Epithelial cell of esophagus (primary cell): ENCODE measurements at regions not wholly inside any gene's neighbourhood (a gene's known extent, or its start where the extent isn't known, plus 50 kb on each side); places are given as distances from the start of the nearest gene placed in this dataset.
"Not testable (repeated sequence)": the region's sequence is repeated elsewhere in the genome, so short reads cannot be mapped to it uniquely, and the experiment has no call there.

Experiments
- DNase-seq: peaks from one replicate; pipeline ENCODE4 v3.0.0; 2010; ENCODE audit warnings: low read depth
- H3K4me3 ChIP-seq: 2 replicates; pipeline ENCODE4 v1.5.1; 2011; ENCODE audit warnings: mild to moderate bottlenecking, low read length, control low read depth
- TF ChIP-seq, protein P1 (sequence below): IDR thresholded peaks from 2 replicates; pipeline ENCODE4 v1.5.1; 2011; ENCODE audit warnings: low read depth, mild to moderate bottlenecking, low read length, control low read depth, inconsistent platforms; ENCODE audit not compliant: insufficient read depth; ENCODE audit errors: missing control alignments

DNA sequence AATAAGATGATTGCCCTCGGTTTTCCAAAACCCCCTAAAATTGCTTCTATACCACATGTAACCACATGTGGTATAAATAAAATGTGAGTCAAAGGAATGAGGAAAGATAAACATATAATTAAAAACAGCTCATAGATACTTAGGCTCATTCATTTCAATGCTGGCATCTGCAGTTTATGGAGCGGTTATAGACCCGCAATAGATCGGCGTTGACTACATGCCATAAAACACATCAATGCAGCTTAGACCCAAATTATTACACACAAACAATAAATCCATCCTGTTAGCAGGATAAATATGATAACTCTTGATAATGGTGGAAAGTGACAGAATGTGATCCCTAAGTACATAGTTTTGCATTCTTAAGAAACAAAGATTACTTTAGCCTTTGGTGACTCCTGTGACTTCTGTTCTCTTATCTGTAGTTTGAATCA, 143.7 kb downstream of the NR2F2 start:
- TF ChIP-seq, protein P1, sequence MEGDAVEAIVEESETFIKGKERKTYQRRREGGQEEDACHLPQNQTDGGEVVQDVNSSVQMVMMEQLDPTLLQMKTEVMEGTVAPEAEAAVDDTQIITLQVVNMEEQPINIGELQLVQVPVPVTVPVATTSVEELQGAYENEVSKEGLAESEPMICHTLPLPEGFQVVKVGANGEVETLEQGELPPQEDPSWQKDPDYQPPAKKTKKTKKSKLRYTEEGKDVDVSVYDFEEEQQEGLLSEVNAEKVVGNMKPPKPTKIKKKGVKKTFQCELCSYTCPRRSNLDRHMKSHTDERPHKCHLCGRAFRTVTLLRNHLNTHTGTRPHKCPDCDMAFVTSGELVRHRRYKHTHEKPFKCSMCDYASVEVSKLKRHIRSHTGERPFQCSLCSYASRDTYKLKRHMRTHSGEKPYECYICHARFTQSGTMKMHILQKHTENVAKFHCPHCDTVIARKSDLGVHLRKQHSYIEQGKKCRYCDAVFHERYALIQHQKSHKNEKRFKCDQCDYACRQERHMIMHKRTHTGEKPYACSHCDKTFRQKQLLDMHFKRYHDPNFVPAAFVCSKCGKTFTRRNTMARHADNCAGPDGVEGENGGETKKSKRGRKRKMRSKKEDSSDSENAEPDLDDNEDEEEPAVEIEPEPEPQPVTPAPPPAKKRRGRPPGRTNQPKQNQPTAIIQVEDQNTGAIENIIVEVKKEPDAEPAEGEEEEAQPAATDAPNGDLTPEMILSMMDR = no peak
- no peak for DNase-seq
- no peak overlapping the region for H3K4me3 ChIP-seq

DNA sequence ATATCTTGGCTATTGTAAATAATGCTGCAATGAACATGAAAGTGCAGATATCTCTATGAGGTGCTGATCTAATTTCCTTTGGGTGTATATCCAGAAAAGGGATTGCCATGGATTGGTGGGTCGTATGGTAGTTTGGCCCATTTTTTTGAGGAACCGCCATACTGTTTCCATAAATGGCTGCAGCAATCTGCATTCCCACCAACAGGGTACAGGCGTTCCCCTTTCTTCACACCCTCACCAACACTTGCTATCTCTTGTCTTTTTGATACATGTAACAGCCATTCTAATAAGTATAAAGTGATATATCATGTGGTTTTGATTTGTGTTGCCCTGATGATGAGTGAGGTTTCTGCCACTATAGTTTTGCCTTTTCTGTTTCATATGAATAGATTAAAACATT, 146.7 kb downstream of the NR2F2 start:
- no peak overlapping the region for H3K4me3 ChIP-seq
- DNase-seq = no peak
- TF ChIP-seq, protein P1 = no peak

DNA sequence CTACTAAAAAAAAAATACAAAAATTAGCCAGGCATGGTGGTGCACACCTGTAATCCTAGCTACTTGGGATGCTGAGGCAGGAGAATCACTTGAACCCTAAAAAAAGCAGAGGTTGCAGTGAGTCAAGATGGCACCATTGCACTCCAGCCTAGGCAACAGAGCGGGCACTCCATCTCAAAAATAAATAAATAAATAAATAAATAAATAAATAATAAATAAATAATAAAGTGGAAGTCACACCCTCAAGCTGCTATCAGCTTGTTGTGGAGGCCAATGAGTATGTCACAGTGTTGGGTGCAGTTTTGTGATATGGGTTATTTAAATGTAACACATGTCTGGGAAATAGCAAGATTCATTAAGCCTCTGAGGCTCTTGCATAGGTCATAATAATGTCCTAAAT, 153.9 kb downstream of the NR2F2 start:
- DNase-seq = not testable (repeated sequence)

DNA sequence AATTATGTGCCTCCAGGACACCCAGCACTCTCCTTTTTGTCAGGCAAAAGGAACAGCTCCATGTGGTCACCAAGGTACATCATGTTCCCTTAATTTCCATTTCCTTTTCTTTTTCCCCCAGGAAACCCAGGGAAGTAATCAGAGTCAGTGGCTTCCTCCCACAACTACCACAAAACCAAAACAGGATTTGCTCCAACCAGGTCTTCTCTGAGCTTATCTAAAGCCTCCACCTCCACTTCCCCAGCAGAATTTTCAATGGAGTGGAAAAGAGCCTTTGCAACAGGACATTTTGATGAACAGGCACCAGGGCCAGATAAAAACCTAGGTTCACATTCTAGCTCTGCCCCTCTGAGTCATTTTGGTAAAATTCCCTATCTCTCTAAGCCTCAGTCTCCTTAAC, 154.3 kb downstream of the NR2F2 start:
- no peak for DNase-seq
- TF ChIP-seq, protein P1 = no peak

More for the DNA sequence above, 153.9 kb downstream of the NR2F2 start:
- H3K4me3 ChIP-seq = not testable (repeated sequence)

DNA sequence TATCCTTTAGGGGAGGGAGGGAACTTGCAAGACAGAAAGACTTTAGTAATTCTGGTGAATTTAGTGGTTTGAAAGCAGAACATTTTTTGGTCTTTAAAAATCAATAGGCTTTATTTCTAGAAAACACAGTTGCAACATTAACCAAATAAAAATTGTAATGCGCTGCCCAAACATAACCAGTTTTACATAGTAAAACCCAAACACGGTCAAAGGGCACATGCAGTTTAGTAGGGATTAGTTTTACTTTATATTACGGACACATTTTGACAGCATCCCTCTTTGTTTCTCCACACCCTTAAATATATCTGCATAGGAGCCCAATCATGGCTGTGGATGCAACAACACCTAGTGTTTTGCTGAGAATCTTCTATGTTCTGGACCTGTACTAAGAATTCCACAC, 156.7 kb downstream of the NR2F2 start:
- no peak overlapping the region for H3K4me3 ChIP-seq
- no peak for DNase-seq
- TF ChIP-seq, protein P1 = no peak

More for the DNA sequence above, 154.3 kb downstream of the NR2F2 start:
- no peak overlapping the region for H3K4me3 ChIP-seq

DNA sequence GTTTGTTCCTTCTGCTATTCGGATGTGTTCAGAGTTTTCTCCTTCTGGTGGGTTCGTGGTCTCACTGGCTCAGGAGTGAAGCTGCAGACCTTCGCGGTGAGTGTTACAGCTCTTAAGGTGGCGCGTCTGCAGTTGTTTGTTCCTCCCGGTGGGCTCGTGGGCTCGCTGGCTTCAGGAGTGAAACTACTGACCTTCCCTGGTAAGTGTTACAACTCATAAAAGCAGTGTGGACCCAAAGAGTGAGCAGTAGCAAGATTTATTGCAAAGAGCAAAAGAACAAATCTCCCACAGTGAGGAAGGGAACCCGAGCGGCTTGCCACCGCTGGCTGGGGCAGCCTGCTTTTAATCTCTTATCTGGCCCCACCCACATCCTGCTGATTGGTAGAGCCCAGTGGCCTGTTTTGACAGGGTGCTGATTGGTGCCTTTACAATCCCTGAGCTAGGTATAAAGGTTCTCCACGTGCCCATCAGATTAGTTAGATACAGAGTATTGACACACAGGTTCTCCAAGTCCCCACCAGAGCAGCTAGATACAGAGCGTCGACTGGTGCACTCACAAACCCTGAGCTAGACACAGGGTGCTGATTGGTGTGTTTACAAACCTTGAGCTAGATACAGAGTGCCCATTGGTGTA, 160.7 kb downstream of the NR2F2 start:
- not testable (repeated sequence) for H3K4me3 ChIP-seq, DNase-seq

DNA sequence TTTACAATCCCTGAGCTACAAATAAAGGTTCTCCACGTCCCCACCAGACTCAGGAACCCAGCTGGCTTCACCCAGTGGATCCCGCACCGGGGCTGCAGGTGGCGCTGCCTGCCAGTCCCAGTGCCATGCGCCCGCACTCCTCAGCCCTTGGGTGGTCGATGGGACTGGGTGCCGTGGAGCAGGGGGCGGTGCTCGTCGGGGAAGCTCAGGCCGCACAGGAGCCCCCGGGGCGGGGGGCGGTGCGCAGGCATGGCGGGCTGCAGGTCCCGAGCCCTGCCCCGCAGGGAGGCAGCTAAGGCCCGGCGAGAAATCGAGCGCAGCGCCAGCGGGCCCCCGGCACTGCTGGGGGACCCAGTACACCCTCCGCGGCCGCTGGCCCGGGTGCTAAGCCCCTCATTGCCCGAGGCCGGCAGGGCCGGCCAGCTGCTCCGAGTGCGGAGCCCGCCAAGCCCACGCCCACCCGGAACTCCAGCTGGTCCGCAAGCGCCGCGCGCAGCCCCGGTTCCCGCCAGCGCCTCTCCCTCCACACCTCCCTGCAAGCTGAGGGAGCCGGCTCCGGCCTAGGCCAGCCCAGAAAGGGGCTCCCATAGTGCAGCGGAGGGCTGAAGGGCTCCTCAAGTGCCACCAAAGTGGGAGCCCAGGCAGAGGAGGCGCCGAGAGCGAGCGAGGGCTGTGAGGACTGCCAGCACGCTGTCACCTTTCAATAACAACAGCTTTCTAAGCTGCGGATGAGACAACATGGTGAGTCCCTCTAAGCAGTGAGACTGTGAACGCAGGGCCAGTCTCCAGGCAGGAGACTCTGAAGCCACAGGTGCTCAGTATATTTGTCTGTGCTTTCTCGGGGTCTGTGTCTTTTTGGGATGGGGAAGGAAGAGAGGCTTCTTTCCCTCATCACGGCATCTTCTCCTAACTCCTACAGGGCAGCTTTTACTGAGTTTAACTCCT, 161.5 kb downstream of the NR2F2 start:
- H3K4me3 ChIP-seq, DNase-seq: not testable (repeated sequence)

DNA sequence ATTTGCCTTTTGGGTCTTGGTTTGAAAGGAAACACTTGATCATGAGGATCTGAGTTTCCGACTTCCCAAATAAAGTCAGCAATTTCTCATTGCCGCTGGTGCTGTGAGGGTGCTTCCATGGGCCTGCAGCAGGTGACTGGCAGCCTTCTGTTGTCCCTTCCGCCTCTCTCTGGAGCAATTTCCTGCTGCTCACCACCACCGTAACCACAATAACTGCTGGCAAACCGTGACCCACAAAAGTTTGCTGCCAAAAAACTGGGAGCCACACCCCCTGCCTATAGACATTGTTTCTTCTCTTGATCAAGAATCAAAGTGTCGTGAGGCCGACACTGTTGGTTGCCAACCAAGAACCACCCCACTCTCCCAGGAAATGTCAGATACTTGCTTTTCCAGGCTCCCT, 164.0 kb downstream of the NR2F2 start:
- no peak overlapping the region for H3K4me3 ChIP-seq
- TF ChIP-seq, protein P1 = no peak
- DNase-seq = no peak
